GM12864 (cell line): ENCODE measurements at regions not wholly inside any gene's neighbourhood (a gene's known extent, or its start where the extent isn't known, plus 50 kb on each side); places are given as distances from the start of the nearest gene placed in this dataset.

Experiments
- DNase-seq: peaks from one replicate; pipeline ENCODE4 v3.0.0-alpha.2; 2011; ENCODE audit warnings: low read depth
- H3K4me3 ChIP-seq: 2 replicates; pipeline ENCODE4 v1.5.1; 2011; ENCODE audit warnings: mild to moderate bottlenecking, low read depth, low read length, control low read depth
- TF ChIP-seq, protein P1 (sequence below): IDR thresholded peaks from 2 replicates; pipeline ENCODE4 v1.5.1; 2011; ENCODE audit warnings: low read depth, mild to moderate bottlenecking, moderate library complexity, low read length, control low read depth, inconsistent platforms; ENCODE audit errors: missing control alignments

DNA sequence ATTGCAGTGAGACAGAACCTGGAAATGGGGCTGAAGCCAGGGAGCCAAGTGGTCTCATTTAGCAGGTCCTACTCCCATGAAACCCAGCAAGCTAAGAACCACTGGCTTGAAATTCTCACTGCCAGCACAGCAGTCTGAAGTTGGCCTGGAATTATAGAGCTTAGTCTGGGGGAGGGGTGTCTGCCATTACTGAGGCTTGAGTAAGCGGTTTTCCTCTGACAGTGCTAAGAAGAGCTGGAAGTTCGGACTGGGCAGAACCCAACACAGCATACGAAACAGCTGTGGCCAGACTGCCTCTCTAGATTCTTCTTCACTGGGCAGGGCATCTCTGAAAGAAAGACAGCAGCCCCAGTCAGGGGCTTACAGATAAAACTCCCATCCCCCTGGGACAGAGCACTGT, 305.7 kb upstream of the SETBP1 start:
- H3K4me3 ChIP-seq = no peak overlapping the region
- TF ChIP-seq, protein P1, sequence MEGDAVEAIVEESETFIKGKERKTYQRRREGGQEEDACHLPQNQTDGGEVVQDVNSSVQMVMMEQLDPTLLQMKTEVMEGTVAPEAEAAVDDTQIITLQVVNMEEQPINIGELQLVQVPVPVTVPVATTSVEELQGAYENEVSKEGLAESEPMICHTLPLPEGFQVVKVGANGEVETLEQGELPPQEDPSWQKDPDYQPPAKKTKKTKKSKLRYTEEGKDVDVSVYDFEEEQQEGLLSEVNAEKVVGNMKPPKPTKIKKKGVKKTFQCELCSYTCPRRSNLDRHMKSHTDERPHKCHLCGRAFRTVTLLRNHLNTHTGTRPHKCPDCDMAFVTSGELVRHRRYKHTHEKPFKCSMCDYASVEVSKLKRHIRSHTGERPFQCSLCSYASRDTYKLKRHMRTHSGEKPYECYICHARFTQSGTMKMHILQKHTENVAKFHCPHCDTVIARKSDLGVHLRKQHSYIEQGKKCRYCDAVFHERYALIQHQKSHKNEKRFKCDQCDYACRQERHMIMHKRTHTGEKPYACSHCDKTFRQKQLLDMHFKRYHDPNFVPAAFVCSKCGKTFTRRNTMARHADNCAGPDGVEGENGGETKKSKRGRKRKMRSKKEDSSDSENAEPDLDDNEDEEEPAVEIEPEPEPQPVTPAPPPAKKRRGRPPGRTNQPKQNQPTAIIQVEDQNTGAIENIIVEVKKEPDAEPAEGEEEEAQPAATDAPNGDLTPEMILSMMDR = no peak
- DNase-seq = no peak

DNA sequence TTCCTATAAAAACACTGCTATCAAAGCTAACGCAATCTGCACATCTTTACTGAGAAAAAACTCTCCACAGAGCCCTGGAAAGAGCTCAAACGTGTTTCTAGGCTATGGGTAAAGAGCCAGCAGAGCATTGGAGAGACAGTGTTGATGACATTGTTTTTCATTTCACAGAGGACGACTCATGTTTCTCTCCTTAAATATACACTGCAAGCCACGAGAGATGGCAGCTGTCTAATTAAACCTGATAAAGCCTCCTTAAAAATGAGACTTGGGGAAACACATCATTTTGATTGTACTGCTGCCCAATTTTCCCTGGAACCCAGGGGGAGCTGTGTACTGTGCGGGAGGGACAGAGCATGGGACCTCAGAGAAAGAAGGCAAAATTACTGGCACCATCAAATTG, 294.3 kb upstream of the SETBP1 start:
- H3K4me3 ChIP-seq = no peak overlapping the region
- TF ChIP-seq, protein P1 = no peak
- no peak for DNase-seq

DNA sequence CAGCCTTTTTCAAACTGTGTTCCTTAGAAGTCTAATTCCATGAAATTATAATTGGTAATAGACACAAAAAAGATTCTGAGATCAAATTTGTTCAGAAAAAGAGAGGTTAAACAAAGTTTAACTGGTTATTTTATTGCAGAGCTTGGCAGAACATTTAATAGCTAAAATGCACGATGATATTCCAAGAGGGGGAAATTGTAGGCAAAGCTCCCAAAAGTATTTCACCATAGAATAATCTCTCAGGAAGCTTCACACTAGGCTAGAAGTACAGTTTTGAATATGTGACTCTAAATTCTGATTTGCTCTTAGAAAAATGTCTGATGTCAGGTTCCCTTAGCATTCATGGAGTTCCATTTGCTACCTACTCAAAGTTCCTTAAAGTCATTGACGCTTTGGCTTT, 292.4 kb upstream of the SETBP1 start:
- no peak for DNase-seq
- TF ChIP-seq, protein P1 = no peak
- H3K4me3 ChIP-seq = no peak overlapping the region

DNA sequence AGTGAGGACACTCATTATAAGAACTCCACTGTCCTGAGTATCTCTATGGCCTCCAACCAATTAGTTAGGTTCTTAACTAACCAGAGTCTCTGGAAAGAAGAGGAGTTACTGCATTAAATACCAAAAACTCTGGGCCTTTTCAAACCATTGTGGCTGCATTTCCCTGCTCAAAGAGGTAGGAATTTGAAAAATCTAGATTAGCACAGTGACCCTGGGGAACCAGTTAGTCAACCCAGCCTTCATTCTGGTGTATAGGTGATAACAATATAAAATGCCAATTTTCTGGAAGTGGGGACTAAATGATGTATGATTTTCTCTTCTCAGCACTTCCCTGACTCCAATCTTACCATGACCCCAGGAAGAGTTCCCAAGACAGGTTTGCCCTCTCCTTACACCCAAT, 287.8 kb upstream of the SETBP1 start:
- DNase-seq = no peak
- no peak overlapping the region for H3K4me3 ChIP-seq
- TF ChIP-seq, protein P1 = no peak

DNA sequence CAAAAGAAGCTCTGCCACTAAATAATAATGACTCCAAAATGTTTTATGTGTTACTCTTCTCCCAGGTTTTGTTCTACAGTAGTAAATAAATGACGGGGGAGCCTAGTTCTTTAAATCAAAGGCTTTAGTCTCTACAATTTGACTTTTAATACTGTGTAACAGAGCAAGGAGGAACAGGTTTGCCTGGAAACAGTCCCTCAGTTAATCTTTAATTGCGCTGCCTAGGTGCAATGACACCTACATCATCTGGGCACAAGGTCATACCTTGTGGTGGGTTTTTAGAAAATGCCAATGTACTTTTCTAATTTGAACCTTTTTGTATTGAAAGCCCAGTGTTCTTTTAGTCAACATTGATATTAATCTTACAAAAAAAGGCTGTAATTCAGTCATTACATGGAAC, 287.3 kb upstream of the SETBP1 start:
- TF ChIP-seq, protein P1 = no peak
- no peak for DNase-seq
- no peak overlapping the region for H3K4me3 ChIP-seq

DNA sequence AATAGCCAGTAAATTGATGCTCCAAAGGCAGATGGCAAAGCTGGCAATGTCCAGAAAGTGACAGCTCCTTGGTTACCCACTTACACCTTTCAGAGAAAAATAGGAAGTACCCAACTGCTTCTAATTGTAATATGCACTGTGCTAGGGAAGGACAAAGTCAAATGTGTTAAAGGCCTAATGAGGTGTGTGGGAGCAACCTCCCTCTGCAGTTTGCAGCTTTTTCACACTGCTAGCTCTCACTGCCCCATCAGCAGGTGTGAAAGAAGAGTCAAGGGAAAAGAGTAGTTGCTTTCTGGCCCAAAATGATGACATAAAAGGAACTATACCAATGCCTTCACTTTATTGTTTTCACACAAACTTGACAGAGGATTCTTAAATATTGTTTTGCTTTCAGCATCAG, 284.1 kb upstream of the SETBP1 start:
- TF ChIP-seq, protein P1 = no peak
- no peak overlapping the region for H3K4me3 ChIP-seq
- no peak for DNase-seq

DNA sequence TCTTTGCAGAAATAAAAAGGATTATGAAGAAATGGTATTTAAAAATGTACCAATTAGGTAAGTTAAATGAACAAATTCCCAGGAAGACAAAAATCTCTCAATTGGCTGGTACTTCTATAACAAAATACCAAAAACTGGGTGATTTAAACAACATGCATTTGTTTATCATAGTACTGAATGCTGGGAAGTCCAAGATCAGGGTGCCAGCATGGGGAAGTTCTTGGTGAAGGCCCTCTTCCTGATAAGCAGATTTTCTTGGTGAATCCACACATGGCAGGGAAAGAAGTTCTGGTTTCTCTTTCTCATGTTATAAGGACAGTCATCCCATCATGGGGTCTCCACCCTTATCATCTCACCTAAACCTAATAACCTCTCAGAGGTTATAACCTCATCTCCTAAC, 271.6 kb upstream of the SETBP1 start:
- no peak overlapping the region for H3K4me3 ChIP-seq
- DNase-seq = no peak
- TF ChIP-seq, protein P1 = no peak
